CD14-positive monocyte (primary cell): ENCODE measurements at regions not wholly inside any gene's neighbourhood (a gene's known extent, or its start where the extent isn't known, plus 50 kb on each side); places are given as distances from the start of the nearest gene placed in this dataset.

Experiments
- DNase-seq, 3 donors: peaks; one replicate each; pipeline ENCODE4 v3.0.0-alpha.2; 2011 to 2022
- H2AFZ ChIP-seq: 2 replicates; pipeline ENCODE4 v1.6.0; 2012; ENCODE audit warnings: mild to moderate bottlenecking, low read depth, low read length, inconsistent platforms; ENCODE audit not compliant: insufficient read depth, poor library complexity, severe bottlenecking
- H3K27ac ChIP-seq, 2 donors: 1 replicate in 1 of 2; 2 replicates in 1 of 2; pipeline ENCODE4 v1.5.1; 2012 to 2013; ENCODE audit warnings: low read length in 2 of 2, control low read depth in 1 of 2, inconsistent platforms in 1 of 2, low read depth in 1 of 2, mild to moderate bottlenecking in 1 of 2
- H3K27me3 ChIP-seq, 2 donors: one replicate each; pipeline versions ENCODE4 v1.6.0 to v1.6.1; 2011 to 2013; ENCODE audit warnings: low read length in 2 of 2; ENCODE audit not compliant: control insufficient read depth in 2 of 2, insufficient read depth in 2 of 2
- H3K36me3 ChIP-seq, 2 donors: replicated peaks in 1 of 2; 1 replicate in 1 of 2; 2 replicates in 1 of 2; pipeline versions ENCODE4 v1.5.1 to v1.6.1; 2012 to 2013; ENCODE audit warnings: low read length in 2 of 2, control low read depth in 1 of 2, inconsistent platforms in 1 of 2, mild to moderate bottlenecking in 1 of 2; ENCODE audit not compliant: insufficient read depth in 2 of 2, control insufficient read depth in 1 of 2
- H3K4me1 ChIP-seq, 2 donors: 1 replicate in 1 of 2; 2 replicates in 1 of 2; pipeline versions ENCODE4 v1.5.1 to v1.6.1; 2012 to 2013; ENCODE audit warnings: low read length in 2 of 2, control low read depth in 1 of 2, inconsistent platforms in 1 of 2, mild to moderate bottlenecking in 1 of 2, moderate library complexity in 1 of 2; ENCODE audit not compliant: insufficient read depth in 2 of 2, control insufficient read depth in 1 of 2
- H3K4me2 ChIP-seq: replicated peaks from 2 replicates; pipeline ENCODE3; 2012; ENCODE audit warnings: low read length, moderate library complexity, mild to moderate bottlenecking; ENCODE audit not compliant: poor library complexity, severe bottlenecking; ENCODE audit errors: extremely low read depth
- H3K4me3 ChIP-seq, 3 experiments: fragments of 200-600 bp in 1 of 3; sonication (generic) in 1 of 3; replicated peaks in 1 of 3; 1 replicate in 2 of 3; 2 replicates in 1 of 3; pipeline ENCODE4 v1.5.1; 2011 to 2013; ENCODE audit warnings: low read length in 3 of 3, mild to moderate bottlenecking in 3 of 3, control low read depth in 2 of 3, low read depth in 2 of 3, inconsistent platforms in 1 of 3, moderate library complexity in 1 of 3
- H3K79me2 ChIP-seq: 2 replicates; pipeline ENCODE4 v1.6.0; 2012; ENCODE audit warnings: mild to moderate bottlenecking, control low read depth, inconsistent platforms, low read length, moderate library complexity; ENCODE audit not compliant: insufficient read depth
- H3K9ac ChIP-seq: 2 replicates; pipeline ENCODE4 v1.6.0; 2017; ENCODE audit warnings: low read length, mild to moderate bottlenecking; ENCODE audit not compliant: insufficient read depth, poor library complexity, severe bottlenecking
- H3K9me3 ChIP-seq, 2 donors: replicated peaks in 1 of 2; 1 replicate in 1 of 2; 2 replicates in 1 of 2; pipeline versions ENCODE4 v1.5.1 to v1.6.1; 2012 to 2013; ENCODE audit warnings: low read length in 2 of 2, control low read depth in 1 of 2; ENCODE audit not compliant: control insufficient read depth in 1 of 2, insufficient read depth in 1 of 2
- H4K20me1 ChIP-seq: 2 replicates; pipeline ENCODE4 v1.6.0; 2012; ENCODE audit warnings: mild to moderate bottlenecking, low read length, control low read depth, moderate library complexity; ENCODE audit not compliant: insufficient read depth
- H3K27ac Mint-ChIP-seq, 7 donors: one replicate each; pipeline ENCODE4 v1.8.0; 2020; ENCODE audit warnings: mild to moderate bottlenecking in 7 of 7, mixed read lengths in 7 of 7, moderate library complexity in 6 of 7, inconsistent platforms in 2 of 7
- H3K27me3 Mint-ChIP-seq, 3 donors: one replicate each; pipeline ENCODE4 v1.8.0; 2021 to 2022; ENCODE audit warnings: low read depth in 3 of 3, mild to moderate bottlenecking in 3 of 3, mixed read lengths in 3 of 3, moderate library complexity in 3 of 3, inconsistent platforms in 1 of 3
- H3K36me3 Mint-ChIP-seq, 2 donors: one replicate each; pipeline ENCODE4 v1.8.0; 2020; ENCODE audit warnings: mixed read lengths in 2 of 2, inconsistent platforms in 1 of 2, mild to moderate bottlenecking in 1 of 2
- H3K4me1 Mint-ChIP-seq: one replicate; pipeline ENCODE4 v1.8.0; 2020; ENCODE audit warnings: mild to moderate bottlenecking, mixed read lengths
- H3K4me3 Mint-ChIP-seq, 2 donors: one replicate each; pipeline ENCODE4 v1.8.0; 2020; ENCODE audit warnings: mild to moderate bottlenecking in 2 of 2, mixed read lengths in 2 of 2, moderate library complexity in 1 of 2
- H3K9me3 Mint-ChIP-seq, 7 donors: one replicate each; pipeline ENCODE4 v1.8.0; 2020 to 2022; ENCODE audit warnings: mixed read lengths in 7 of 7, mild to moderate bottlenecking in 6 of 7, moderate library complexity in 6 of 7, inconsistent platforms in 2 of 7
- CTCF ChIP-seq: fragments of 200-600 bp; IDR thresholded peaks from one replicate; pipeline ENCODE4 v1.8.0; 2022; ENCODE audit warnings: antibody characterized with exemption, mild to moderate bottlenecking
- WGBS: methylation state at CpG from one replicate; pipeline ENCODE4 v1.1.5; 2013; ENCODE audit warnings: missing lambda C conversion rate; ENCODE audit not compliant: insufficient coverage; 5-methylcytosine and 5-hydroxymethylcytosine counted together
- intact Hi-C, 2 donors: fragments of 100-400 bp; cut with micrococcal nuclease; formaldehyde crosslinking; loops; one replicate each; pipeline versions ENCODE4 v1.15.0 to v1.15.1; 2023

GRCh38 chr4:79502081-79502480, 94.1 kb upstream of the GK2 start:
- H3K36me3 ChIP-seq = no peaks in the 10 kb centered on the region
- no peak for DNase-seq
- intact Hi-C loops = no loop called here
- no peak for TF ChIP-seq CTCF
- H3K27me3 ChIP-seq = no peaks in the 10 kb centered on the region
- no peak overlapping the region for H3K4me3 Mint-ChIP-seq
- H3K4me3 ChIP-seq = no peak overlapping the region
- no peak overlapping the region for H3K9ac ChIP-seq
- H3K4me1 Mint-ChIP-seq = no peaks in the 10 kb centered on the region
- no peak overlapping the region for H3K4me2 ChIP-seq
- H3K27me3 Mint-ChIP-seq = no peaks in the 10 kb centered on the region
- no peak overlapping the region for H3K27ac Mint-ChIP-seq
- no peaks in the 10 kb centered on the region for H4K20me1 ChIP-seq
- H2AFZ ChIP-seq = no peak overlapping the region
- H3K79me2 ChIP-seq = no peaks in the 10 kb centered on the region
- H3K36me3 Mint-ChIP-seq = no peaks in the 10 kb centered on the region
- no peak overlapping the region for H3K27ac ChIP-seq
- H3K4me1 ChIP-seq = no peaks in the 10 kb centered on the region
- no peaks in the 10 kb centered on the region for H3K9me3 ChIP-seq
- peaks cover 0 to 3% (median 2%) of the 10 kb centered on the region in 7 donors for H3K9me3 Mint-ChIP-seq

- no peaks in the 10 kb centered on the region for H3K4me1 ChIP-seq
- WGBS = no CpG with 5 or more reads among the region's 1 CpG
- no peaks in the 10 kb centered on the region for H3K27me3 ChIP-seq
- TF ChIP-seq CTCF = no peak
- H3K9me3 ChIP-seq = no peaks in the 10 kb centered on the region
- no peak overlapping the region for H3K27ac ChIP-seq
- H3K79me2 ChIP-seq = no peaks in the 10 kb centered on the region
- no peak overlapping the region for H3K4me2 ChIP-seq
- Mint-ChIP-seq H3K4me1 (no peaks in the 10 kb centered on the region), H3K36me3 (no peaks in the 10 kb centered on the region), H3K9me3 (peaks cover 0 to 3% (median 3%) of the 10 kb centered on the region in 7 donors), H3K4me3 (no peak overlapping the region), H3K27me3 (peaks cover 0 to 2% (median 0%) of the 10 kb centered on the region in 3 donors), H3K27ac (no peak overlapping the region)
- no peak overlapping the region for H2AFZ ChIP-seq
- no peak overlapping the region for H3K9ac ChIP-seq
- no peak overlapping the region for H3K4me3 ChIP-seq
- intact Hi-C loops = no loop called here
- H3K36me3 ChIP-seq = no peaks in the 10 kb centered on the region
- no peak for DNase-seq
- no peaks in the 10 kb centered on the region for H4K20me1 ChIP-seq
Measured at GRCh38 chr4:79498282-79498681, 90.3 kb upstream of the GK2 start.
